ENCODE measurements at regions not wholly inside any gene's neighbourhood (a gene's known extent, or its start where the extent isn't known, plus 50 kb on each side); places are given as distances from the start of the nearest gene placed in this dataset.

- TF ChIP-seq EZH2 (IDR thresholded peaks at IDR 0.05; ENCODE audit: borderline replicate concordance, low read length) = no peak
- no peak for TF ChIP-seq CTCF (conservative IDR thresholded peaks at IDR 0.05 in 1 of 2, IDR thresholded peaks at IDR 0.05 in 1 of 2; ENCODE audit: extremely low read depth in 1 of 2, insufficient read depth in 1 of 2, low read depth in 1 of 2, low read length in 2 of 2)
Measured at GRCh38 chr6:3616565-3617176, 134.8 kb downstream of the PXDC1 start.

Measured in mammary epithelial cell (primary cell).